Natural killer cell (primary cell): ENCODE measurements at regions not wholly inside any gene's neighbourhood (a gene's known extent, or its start where the extent isn't known, plus 50 kb on each side); places are given as distances from the start of the nearest gene placed in this dataset.

ENCODE experiments used
- ATAC-seq, 3 donors: fragments of 150-1000 bp in 2 of 3; fragments of 200-7000 bp in 1 of 3; cut with Tn5 transposase; 1 replicate in 1 of 3; 2 replicates in 2 of 3; pipeline ENCODE4 v1.10.0; 2021; ENCODE audit warnings: mild to moderate bottlenecking in 2 of 3, moderate library complexity in 2 of 3
- DNase-seq, 2 donors: peaks; one replicate each; pipeline versions ENCODE4 v3.0.0 to v3.0.0-alpha.2; 2013 to 2021; ENCODE audit warnings: mixed read lengths in 1 of 2
- H3K27ac ChIP-seq: one replicate; pipeline ENCODE4 v1.5.1; 2013; ENCODE audit warnings: mild to moderate bottlenecking, low read length
- H3K27me3 ChIP-seq: one replicate; pipeline ENCODE4 v1.6.1; 2013; ENCODE audit warnings: low read length; ENCODE audit not compliant: control insufficient read depth, insufficient read depth
- H3K36me3 ChIP-seq: one replicate; pipeline ENCODE4 v1.6.1; 2013; ENCODE audit warnings: low read length; ENCODE audit not compliant: control insufficient read depth, insufficient read depth
- H3K4me1 ChIP-seq: one replicate; pipeline ENCODE4 v1.6.1; 2013; ENCODE audit warnings: low read length; ENCODE audit not compliant: control insufficient read depth, insufficient read depth
- H3K4me3 ChIP-seq: one replicate; pipeline ENCODE4 v1.5.1; 2013; ENCODE audit warnings: low read length
- H3K9me3 ChIP-seq: one replicate; pipeline ENCODE4 v1.6.1; 2013; ENCODE audit warnings: low read length; ENCODE audit not compliant: control insufficient read depth, insufficient read depth
- H3K27ac Mint-ChIP-seq, 2 donors: one replicate each; pipeline ENCODE4 v1.8.0; 2022; ENCODE audit warnings: mild to moderate bottlenecking in 2 of 2, mixed read lengths in 2 of 2, moderate library complexity in 1 of 2
- H3K27me3 Mint-ChIP-seq, 2 donors: one replicate each; pipeline ENCODE4 v1.8.0; 2022; ENCODE audit warnings: low read depth in 2 of 2, mixed read lengths in 2 of 2
- H3K36me3 Mint-ChIP-seq: one replicate; pipeline ENCODE4 v1.8.0; 2022; ENCODE audit warnings: mixed read lengths
- H3K4me1 Mint-ChIP-seq, 2 donors: one replicate each; pipeline ENCODE4 v1.8.0; 2022; ENCODE audit warnings: mixed read lengths in 2 of 2
- H3K4me3 Mint-ChIP-seq: one replicate; pipeline ENCODE4 v1.8.0; 2022; ENCODE audit warnings: mild to moderate bottlenecking, moderate library complexity, mixed read lengths
- H3K9me3 Mint-ChIP-seq, 2 donors: one replicate each; pipeline ENCODE4 v1.8.0; 2022; ENCODE audit warnings: mixed read lengths in 2 of 2
- WGBS: methylation state at CpG from one replicate; pipeline ENCODE4 v1.1.7; 2013; ENCODE audit warnings: missing lambda C conversion rate; ENCODE audit not compliant: insufficient coverage; 5-methylcytosine and 5-hydroxymethylcytosine counted together
- intact Hi-C: fragments of 100-400 bp; cut with micrococcal nuclease; formaldehyde crosslinking; loops from one replicate; pipeline ENCODE4 v1.14.2; 2022
- TF ChIP-seq, protein P1 (sequence below): fragments of 200-600 bp; IDR thresholded peaks from one replicate; pipeline ENCODE4 v1.8.0; 2022; ENCODE audit warnings: antibody characterized with exemption

DNA sequence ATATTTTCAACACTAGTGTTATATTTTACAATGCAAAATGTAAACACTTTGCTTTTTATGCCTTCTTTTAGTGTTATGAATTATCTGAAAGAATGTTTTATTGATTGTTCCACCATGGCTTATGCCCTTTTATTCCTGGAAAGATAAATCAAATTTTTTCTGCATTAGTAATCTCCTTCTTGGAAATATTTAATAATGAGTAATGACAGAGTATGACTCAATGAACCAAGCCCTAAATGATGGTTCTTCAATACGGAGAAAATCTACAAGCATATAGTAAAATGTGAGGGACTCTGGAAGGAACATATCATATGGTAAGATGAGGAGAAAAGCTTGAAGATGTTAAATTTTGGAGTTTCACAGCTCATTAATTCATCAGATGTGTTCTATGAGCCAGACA, 929.6 kb downstream of the C6orf118 start:
- Mint-ChIP-seq H3K27me3 (no peaks in the 10 kb centered on the region), H3K9me3 (peaks cover 9 to 16% of the 10 kb centered on the region in 2 donors), H3K4me1 (no peaks in the 10 kb centered on the region), H3K4me3 (no peak overlapping the region), H3K36me3 (peaks cover 8% of the 10 kb centered on the region), H3K27ac (no peak overlapping the region)
- H3K27ac ChIP-seq = no peak overlapping the region
- WGBS = 80% methylated on average over 1 of the region's 1 CpG
- TF ChIP-seq, protein P1, sequence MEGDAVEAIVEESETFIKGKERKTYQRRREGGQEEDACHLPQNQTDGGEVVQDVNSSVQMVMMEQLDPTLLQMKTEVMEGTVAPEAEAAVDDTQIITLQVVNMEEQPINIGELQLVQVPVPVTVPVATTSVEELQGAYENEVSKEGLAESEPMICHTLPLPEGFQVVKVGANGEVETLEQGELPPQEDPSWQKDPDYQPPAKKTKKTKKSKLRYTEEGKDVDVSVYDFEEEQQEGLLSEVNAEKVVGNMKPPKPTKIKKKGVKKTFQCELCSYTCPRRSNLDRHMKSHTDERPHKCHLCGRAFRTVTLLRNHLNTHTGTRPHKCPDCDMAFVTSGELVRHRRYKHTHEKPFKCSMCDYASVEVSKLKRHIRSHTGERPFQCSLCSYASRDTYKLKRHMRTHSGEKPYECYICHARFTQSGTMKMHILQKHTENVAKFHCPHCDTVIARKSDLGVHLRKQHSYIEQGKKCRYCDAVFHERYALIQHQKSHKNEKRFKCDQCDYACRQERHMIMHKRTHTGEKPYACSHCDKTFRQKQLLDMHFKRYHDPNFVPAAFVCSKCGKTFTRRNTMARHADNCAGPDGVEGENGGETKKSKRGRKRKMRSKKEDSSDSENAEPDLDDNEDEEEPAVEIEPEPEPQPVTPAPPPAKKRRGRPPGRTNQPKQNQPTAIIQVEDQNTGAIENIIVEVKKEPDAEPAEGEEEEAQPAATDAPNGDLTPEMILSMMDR = no peak
- H3K36me3 ChIP-seq = no peaks in the 10 kb centered on the region
- no peaks in the 10 kb centered on the region for H3K4me1 ChIP-seq
- H3K9me3 ChIP-seq = no peaks in the 10 kb centered on the region
- ATAC-seq (no peak), DNase-seq (no peak)
- intact Hi-C loops = no loop called here
- H3K4me3 ChIP-seq = no peak overlapping the region
- H3K27me3 ChIP-seq = no peaks in the 10 kb centered on the region

GRCh38 chr6:164378330-164378729, 931.1 kb downstream of the C6orf118 start:
- H3K4me1 Mint-ChIP-seq = no peaks in the 10 kb centered on the region
- ATAC-seq = no peak
- H3K36me3 Mint-ChIP-seq = peaks cover 8% of the 10 kb centered on the region

GRCh38 chr6:164377348-164377918, 932.0 kb downstream of the C6orf118 start:
- Mint-ChIP-seq H3K36me3 (peaks cover 8% of the 10 kb centered on the region), H3K4me3 (no peak overlapping the region), H3K27ac (no peak overlapping the region), H3K27me3 (no peaks in the 10 kb centered on the region), H3K9me3 (peaks cover 6 to 13% of the 10 kb centered on the region in 2 donors), H3K4me1 (no peaks in the 10 kb centered on the region)
- TF ChIP-seq, protein P1 = no peak
- no peaks in the 10 kb centered on the region for H3K9me3 ChIP-seq
- no peaks in the 10 kb centered on the region for H3K27me3 ChIP-seq
- no peak for ATAC-seq
- H3K36me3 ChIP-seq = no peaks in the 10 kb centered on the region
- H3K27ac ChIP-seq = no peak overlapping the region
- WGBS = 87% methylated on average over 6 of the region's 6 CpGs
- DNase-seq = no peak
- intact Hi-C loops = no loop called here
- H3K4me1 ChIP-seq = no peaks in the 10 kb centered on the region
- H3K4me3 ChIP-seq = no peak overlapping the region

More at GRCh38 chr6:164378330-164378729, 931.1 kb downstream of the C6orf118 start:
- no peak for DNase-seq
- H3K4me3 Mint-ChIP-seq = no peak overlapping the region
- no CpG with 5 or more reads among the region's 2 CpGs for WGBS
- no peaks in the 10 kb centered on the region for H3K27me3 Mint-ChIP-seq
- Histone ChIP-seq H3K9me3 (no peaks in the 10 kb centered on the region), H3K4me1 (no peaks in the 10 kb centered on the region), H3K27me3 (no peaks in the 10 kb centered on the region), H3K36me3 (no peaks in the 10 kb centered on the region), H3K4me3 (no peak overlapping the region), H3K27ac (no peak overlapping the region)
- peaks cover 6 to 13% of the 10 kb centered on the region in 2 donors for H3K9me3 Mint-ChIP-seq
- no peak overlapping the region for H3K27ac Mint-ChIP-seq
- TF ChIP-seq, protein P1 = no peak
- intact Hi-C loops = no loop called here

GRCh38 chr6:164370773-164371172, 938.6 kb downstream of the C6orf118 start:
- TF ChIP-seq, protein P1 = no peak
- intact Hi-C loops = no loop called here
- Mint-ChIP-seq H3K4me3 (no peak overlapping the region), H3K27ac (no peak overlapping the region), H3K4me1 (no peaks in the 10 kb centered on the region), H3K36me3 (no peaks in the 10 kb centered on the region), H3K9me3 (peaks cover 3 to 6% of the 10 kb centered on the region in 2 donors), H3K27me3 (no peaks in the 10 kb centered on the region)
- Histone ChIP-seq H3K27ac (no peak overlapping the region), H3K36me3 (no peaks in the 10 kb centered on the region), H3K27me3 (no peaks in the 10 kb centered on the region), H3K4me1 (no peaks in the 10 kb centered on the region), H3K4me3 (no peak overlapping the region), H3K9me3 (no peaks in the 10 kb centered on the region)
- DNase-seq (no peak), ATAC-seq (no peak)
